ENCODE measurements at regions not wholly inside any gene's neighbourhood (a gene's known extent, or its start where the extent isn't known, plus 50 kb on each side); places are given as distances from the start of the nearest gene placed in this dataset.

DNA sequence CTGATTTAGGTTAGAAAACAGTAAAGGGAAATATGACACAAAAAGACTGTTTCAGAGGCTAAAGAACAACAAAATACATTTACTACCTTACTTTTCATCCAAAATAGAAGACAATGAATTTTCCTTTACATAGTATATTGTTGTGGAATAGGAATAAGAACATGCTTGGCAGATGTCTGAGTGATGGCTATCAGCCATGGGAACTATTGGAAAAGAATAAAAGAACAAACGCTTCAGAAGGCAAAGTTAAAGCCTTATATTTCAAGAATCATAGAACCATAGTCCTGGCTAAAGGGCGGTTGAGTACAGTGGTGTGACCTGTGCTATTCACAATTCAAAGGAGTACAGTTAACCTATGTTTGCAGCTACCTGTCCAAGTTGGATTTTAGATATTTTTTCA, 73.9 kb upstream of the NRXN1 start:
- TF ChIP-seq, protein P1, sequence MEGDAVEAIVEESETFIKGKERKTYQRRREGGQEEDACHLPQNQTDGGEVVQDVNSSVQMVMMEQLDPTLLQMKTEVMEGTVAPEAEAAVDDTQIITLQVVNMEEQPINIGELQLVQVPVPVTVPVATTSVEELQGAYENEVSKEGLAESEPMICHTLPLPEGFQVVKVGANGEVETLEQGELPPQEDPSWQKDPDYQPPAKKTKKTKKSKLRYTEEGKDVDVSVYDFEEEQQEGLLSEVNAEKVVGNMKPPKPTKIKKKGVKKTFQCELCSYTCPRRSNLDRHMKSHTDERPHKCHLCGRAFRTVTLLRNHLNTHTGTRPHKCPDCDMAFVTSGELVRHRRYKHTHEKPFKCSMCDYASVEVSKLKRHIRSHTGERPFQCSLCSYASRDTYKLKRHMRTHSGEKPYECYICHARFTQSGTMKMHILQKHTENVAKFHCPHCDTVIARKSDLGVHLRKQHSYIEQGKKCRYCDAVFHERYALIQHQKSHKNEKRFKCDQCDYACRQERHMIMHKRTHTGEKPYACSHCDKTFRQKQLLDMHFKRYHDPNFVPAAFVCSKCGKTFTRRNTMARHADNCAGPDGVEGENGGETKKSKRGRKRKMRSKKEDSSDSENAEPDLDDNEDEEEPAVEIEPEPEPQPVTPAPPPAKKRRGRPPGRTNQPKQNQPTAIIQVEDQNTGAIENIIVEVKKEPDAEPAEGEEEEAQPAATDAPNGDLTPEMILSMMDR (IDR thresholded peaks at IDR 0.05; ENCODE audit: low read depth, low read length, poor library complexity, severe bottlenecking), result no peak
- no peak for TF ChIP-seq EZH2phosphoT487 (IDR thresholded peaks at IDR 0.05; ENCODE audit: borderline replicate concordance, low read length)

Measured in DOHH2 (cell line).